GM12864 (cell line): ENCODE measurements at regions not wholly inside any gene's neighbourhood (a gene's known extent, or its start where the extent isn't known, plus 50 kb on each side); places are given as distances from the start of the nearest gene placed in this dataset.

Experiments
- DNase-seq: peaks from one replicate; pipeline ENCODE4 v3.0.0-alpha.2; 2011; ENCODE audit warnings: low read depth
- H3K4me3 ChIP-seq: 2 replicates; pipeline ENCODE4 v1.5.1; 2011; ENCODE audit warnings: mild to moderate bottlenecking, low read depth, low read length, control low read depth
- CTCF ChIP-seq: IDR thresholded peaks from 2 replicates; pipeline ENCODE4 v1.5.1; 2011; ENCODE audit warnings: low read depth, mild to moderate bottlenecking, moderate library complexity, low read length, control low read depth, inconsistent platforms; ENCODE audit errors: missing control alignments

DNA sequence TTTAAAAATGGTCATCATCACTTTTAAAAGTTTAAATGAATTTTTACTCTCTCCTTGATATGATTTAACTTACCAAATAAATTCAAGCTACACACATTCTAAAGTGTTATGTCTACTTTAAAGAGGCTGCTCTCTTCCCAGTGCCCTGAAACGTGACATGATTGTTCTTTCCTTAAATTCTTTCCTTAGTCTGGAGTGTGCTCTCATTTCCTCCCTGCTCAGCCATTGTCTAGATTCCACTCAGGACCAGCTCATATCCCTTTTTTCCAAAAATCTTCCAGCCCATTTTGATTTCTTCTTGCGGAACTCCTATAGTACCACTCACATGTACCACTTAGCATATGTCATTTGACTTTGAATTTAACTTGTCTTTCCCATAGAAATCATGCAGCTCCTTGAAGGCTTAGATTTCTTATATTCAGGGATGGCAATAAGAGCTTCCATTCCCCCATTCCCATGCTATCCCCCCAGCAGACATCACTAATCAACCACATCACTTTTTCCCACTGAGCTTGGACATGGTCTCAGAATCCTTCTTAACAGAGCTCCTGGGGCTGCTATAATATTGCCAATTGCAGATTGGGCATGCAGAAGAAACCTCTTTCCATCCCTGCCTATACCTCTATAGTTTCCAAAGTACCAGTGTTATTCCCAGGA lies 54.7 kb upstream of the ITPKB start:
- TF ChIP-seq CTCF, result no peak
- H3K4me3 ChIP-seq, result no peak overlapping the region
- no peak for DNase-seq

DNA sequence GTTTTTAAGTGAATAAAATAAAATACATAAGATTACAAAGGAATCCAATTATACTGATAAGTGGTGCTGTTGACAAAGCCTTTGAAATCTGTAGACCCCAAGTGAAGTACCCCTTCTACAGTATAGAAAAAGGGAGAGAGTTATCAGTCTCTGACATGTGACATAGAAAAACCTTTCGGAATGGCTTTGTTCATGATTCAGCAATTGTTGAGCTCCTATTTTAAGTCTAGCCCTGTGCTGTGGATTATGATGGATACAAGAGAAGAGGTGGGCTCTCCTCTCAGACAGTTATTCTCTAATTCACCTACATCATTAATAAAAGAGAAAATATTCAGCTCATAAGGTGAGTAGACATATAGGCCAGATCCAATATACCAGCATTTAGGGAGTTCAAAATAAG lies 53.3 kb upstream of the ITPKB start:
- TF ChIP-seq CTCF, result no peak
- H3K4me3 ChIP-seq, result no peak overlapping the region
- DNase-seq, result no peak

- no peak for DNase-seq
- no peak overlapping the region for H3K4me3 ChIP-seq
- TF ChIP-seq CTCF, result no peak
Observed at GRCh38 chr1:226790545-226791181, 51.6 kb upstream of the ITPKB start.

GRCh38 chr1:226788965-226789364 lies 49.9 kb upstream of the ITPKB start:
- TF ChIP-seq CTCF, result no peak
- no peak for DNase-seq
- no peak overlapping the region for H3K4me3 ChIP-seq
